ENCODE measurements at regions not wholly inside any gene's neighbourhood (a gene's known extent, or its start where the extent isn't known, plus 50 kb on each side); places are given as distances from the start of the nearest gene placed in this dataset.

DNA sequence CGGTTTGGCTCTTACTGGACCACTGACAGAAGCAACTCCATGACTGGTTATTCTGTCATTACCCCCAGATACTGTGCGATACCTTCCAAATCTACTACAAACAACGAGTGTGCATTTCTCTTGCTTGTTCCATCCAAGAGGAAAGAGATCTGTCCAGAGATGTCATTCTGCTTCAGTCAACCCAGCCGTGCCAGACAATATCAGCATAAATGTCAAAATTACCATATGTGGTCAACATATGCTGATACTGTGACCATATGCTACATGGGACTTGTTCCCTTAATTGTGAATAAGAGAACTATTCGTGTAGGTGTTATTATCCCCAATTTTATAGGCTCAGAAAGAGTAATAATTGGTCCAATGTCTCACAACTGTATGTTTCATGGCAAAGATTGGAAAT, 143.2 kb upstream of the PRSS1 start:
- no peaks in the 10 kb centered on the region for H3K9me3 ChIP-seq (ENCODE audit: control insufficient read depth, insufficient read depth, low read depth, low read length)
- no peaks in the 10 kb centered on the region for H3K36me3 ChIP-seq (ENCODE audit: control insufficient read depth, insufficient read depth, low read length)
- H3K27me3 ChIP-seq (ENCODE audit: control insufficient read depth, insufficient read depth, low read length), result no peaks in the 10 kb centered on the region
- no peak overlapping the region for H3K27ac ChIP-seq (ENCODE audit: insufficient read depth, low read length)
- no peak overlapping the region for H2AFZ ChIP-seq (ENCODE audit: low read length)
- no peaks in the 10 kb centered on the region for H4K20me1 ChIP-seq (ENCODE audit: control insufficient read depth, extremely low read depth, insufficient read depth, low read length)
- H3K4me1 ChIP-seq (ENCODE audit: control insufficient read depth, extremely low read depth, insufficient read depth, low read length), result peaks cover 2% of the 10 kb centered on the region
- TF ChIP-seq, protein P1, sequence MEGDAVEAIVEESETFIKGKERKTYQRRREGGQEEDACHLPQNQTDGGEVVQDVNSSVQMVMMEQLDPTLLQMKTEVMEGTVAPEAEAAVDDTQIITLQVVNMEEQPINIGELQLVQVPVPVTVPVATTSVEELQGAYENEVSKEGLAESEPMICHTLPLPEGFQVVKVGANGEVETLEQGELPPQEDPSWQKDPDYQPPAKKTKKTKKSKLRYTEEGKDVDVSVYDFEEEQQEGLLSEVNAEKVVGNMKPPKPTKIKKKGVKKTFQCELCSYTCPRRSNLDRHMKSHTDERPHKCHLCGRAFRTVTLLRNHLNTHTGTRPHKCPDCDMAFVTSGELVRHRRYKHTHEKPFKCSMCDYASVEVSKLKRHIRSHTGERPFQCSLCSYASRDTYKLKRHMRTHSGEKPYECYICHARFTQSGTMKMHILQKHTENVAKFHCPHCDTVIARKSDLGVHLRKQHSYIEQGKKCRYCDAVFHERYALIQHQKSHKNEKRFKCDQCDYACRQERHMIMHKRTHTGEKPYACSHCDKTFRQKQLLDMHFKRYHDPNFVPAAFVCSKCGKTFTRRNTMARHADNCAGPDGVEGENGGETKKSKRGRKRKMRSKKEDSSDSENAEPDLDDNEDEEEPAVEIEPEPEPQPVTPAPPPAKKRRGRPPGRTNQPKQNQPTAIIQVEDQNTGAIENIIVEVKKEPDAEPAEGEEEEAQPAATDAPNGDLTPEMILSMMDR (conservative IDR thresholded peaks at IDR 0.05 in 1 of 2, IDR thresholded peaks at IDR 0.05 in 1 of 2; ENCODE audit: low read depth in 1 of 2, low read length in 2 of 2), result no peak
- no peak for TF ChIP-seq EZH2 (IDR thresholded peaks at IDR 0.05; ENCODE audit: low read length, missing control alignments)
- DNase-seq (ENCODE audit: low read depth in 2 of 2), result no peak
- no peaks in the 10 kb centered on the region for H3K79me2 ChIP-seq (ENCODE audit: control insufficient read depth, insufficient read depth, low read length)
- no peak overlapping the region for H3K9ac ChIP-seq (ENCODE audit: insufficient read depth, low read length)
- H3K4me3 ChIP-seq (replicated peaks in 1 of 4; ENCODE audit: control extremely low read depth in 1 of 4, insufficient read depth in 1 of 4, low read depth in 3 of 4, low read length in 4 of 4), result no peak overlapping the region
- H3K4me2 ChIP-seq (ENCODE audit: extremely low read depth, insufficient read depth, low read length), result no peak overlapping the region

DNA sequence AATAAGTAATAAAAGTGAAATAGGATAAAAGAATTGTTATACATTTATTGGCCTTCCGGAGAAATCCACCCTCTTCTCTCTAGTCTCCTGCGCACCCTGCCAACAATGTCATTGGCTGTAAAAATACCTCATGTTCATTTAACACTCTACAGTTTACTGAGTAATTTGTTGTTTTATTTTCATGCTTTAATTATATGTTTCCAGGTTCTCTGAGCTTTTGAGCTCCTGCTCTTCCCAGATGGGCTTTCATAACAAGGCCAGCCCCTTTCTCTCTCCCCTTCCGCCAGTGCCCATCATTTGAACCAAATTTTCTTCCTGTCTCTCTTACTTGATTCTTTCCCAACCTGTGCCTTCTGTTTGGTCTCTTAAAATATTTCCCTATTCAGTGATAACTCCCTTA, 144.6 kb upstream of the PRSS1 start:
- Histone ChIP-seq H3K27ac (ENCODE audit: insufficient read depth, low read length) (no peak overlapping the region), H2AFZ (ENCODE audit: low read length) (no peak overlapping the region)

DNA sequence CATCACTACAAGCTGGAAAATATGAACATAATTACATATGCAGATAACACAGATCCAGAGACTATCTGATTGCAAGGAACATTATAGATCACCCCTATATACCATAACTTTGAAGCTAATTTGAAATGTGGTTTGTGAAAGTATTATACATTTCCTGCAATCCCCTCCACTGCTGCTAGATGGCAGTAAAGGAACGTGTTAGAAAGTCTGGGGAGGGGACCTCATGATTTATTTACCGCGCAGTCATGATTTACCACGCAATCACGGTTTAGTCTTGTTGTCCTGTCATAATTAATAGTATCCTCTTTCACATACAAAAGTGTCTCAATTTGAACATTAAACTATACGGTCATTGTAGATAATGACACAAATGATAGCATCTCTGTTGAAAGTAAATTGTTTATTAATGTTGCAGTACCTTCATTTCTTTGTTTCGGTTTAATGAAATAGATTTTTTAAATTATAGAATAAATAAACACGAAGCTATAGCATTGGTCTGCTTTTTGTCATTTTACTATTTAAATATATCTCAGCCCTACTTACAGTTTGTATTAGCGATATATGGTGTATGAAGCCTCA, 145.3 kb upstream of the PRSS1 start:
- TF ChIP-seq, protein P1 (conservative IDR thresholded peaks at IDR 0.05 in 1 of 2, IDR thresholded peaks at IDR 0.05 in 1 of 2; ENCODE audit: low read depth in 1 of 2, low read length in 2 of 2), result peak; percentile 94 to 95
- no peak for TF ChIP-seq EZH2 (IDR thresholded peaks at IDR 0.05; ENCODE audit: low read length, missing control alignments)
- Histone ChIP-seq H4K20me1 (ENCODE audit: control insufficient read depth, extremely low read depth, insufficient read depth, low read length) (no peaks in the 10 kb centered on the region), H3K9ac (ENCODE audit: insufficient read depth, low read length) (no peak overlapping the region), H3K4me2 (ENCODE audit: extremely low read depth, insufficient read depth, low read length) (peak overlapping the region; percentile 48), H3K4me3 (replicated peaks in 1 of 4; ENCODE audit: control extremely low read depth in 1 of 4, insufficient read depth in 1 of 4, low read depth in 3 of 4, low read length in 4 of 4) (peak overlapping the region in 3 of 4 experiments; percentile 18 to 64 (median 22)), H3K9me3 (ENCODE audit: control insufficient read depth, insufficient read depth, low read depth, low read length) (no peaks in the 10 kb centered on the region), H3K4me1 (ENCODE audit: control insufficient read depth, extremely low read depth, insufficient read depth, low read length) (peaks cover 2% of the 10 kb centered on the region), H2AFZ (ENCODE audit: low read length) (no peak overlapping the region), H3K27me3 (ENCODE audit: control insufficient read depth, insufficient read depth, low read length) (no peaks in the 10 kb centered on the region), H3K36me3 (ENCODE audit: control insufficient read depth, insufficient read depth, low read length) (no peaks in the 10 kb centered on the region), H3K27ac (ENCODE audit: insufficient read depth, low read length) (no peak overlapping the region), H3K79me2 (ENCODE audit: control insufficient read depth, insufficient read depth, low read length) (no peaks in the 10 kb centered on the region)
- DNase-seq (ENCODE audit: low read depth in 2 of 2), result peak; percentile 52 to 73

More for the DNA sequence above, 144.6 kb upstream of the PRSS1 start:
- no peaks in the 10 kb centered on the region for H3K9me3 ChIP-seq (ENCODE audit: control insufficient read depth, insufficient read depth, low read depth, low read length)
- no peak overlapping the region for H3K4me2 ChIP-seq (ENCODE audit: extremely low read depth, insufficient read depth, low read length)
- TF ChIP-seq, protein P1 (conservative IDR thresholded peaks at IDR 0.05 in 1 of 2, IDR thresholded peaks at IDR 0.05 in 1 of 2; ENCODE audit: low read depth in 1 of 2, low read length in 2 of 2), result no peak
- no peak for TF ChIP-seq EZH2 (IDR thresholded peaks at IDR 0.05; ENCODE audit: low read length, missing control alignments)
- H3K36me3 ChIP-seq (ENCODE audit: control insufficient read depth, insufficient read depth, low read length), result no peaks in the 10 kb centered on the region
- peaks cover 2% of the 10 kb centered on the region for H3K4me1 ChIP-seq (ENCODE audit: control insufficient read depth, extremely low read depth, insufficient read depth, low read length)
- no peak overlapping the region for H3K9ac ChIP-seq (ENCODE audit: insufficient read depth, low read length)
- H3K79me2 ChIP-seq (ENCODE audit: control insufficient read depth, insufficient read depth, low read length), result no peaks in the 10 kb centered on the region
- DNase-seq (ENCODE audit: low read depth in 2 of 2), result no peak
- no peaks in the 10 kb centered on the region for H4K20me1 ChIP-seq (ENCODE audit: control insufficient read depth, extremely low read depth, insufficient read depth, low read length)
- H3K4me3 ChIP-seq (replicated peaks in 1 of 4; ENCODE audit: control extremely low read depth in 1 of 4, insufficient read depth in 1 of 4, low read depth in 3 of 4, low read length in 4 of 4), result no peak overlapping the region
- H3K27me3 ChIP-seq (ENCODE audit: control insufficient read depth, insufficient read depth, low read length), result no peaks in the 10 kb centered on the region
